Stimulated activated CD8-positive, alpha-beta memory T cell treated with anti-CD3 and anti-CD28 coated beads, Interleukin-15, amount 100 ng/mL, for 24 hours (primary cell): ENCODE measurements at regions not wholly inside any gene's neighbourhood (a gene's known extent, or its start where the extent isn't known, plus 50 kb on each side); places are given as distances from the start of the nearest gene placed in this dataset.

Source experiments
- DNase-seq: peaks from one replicate; pipeline ENCODE4 v3.0.0-alpha.2; 2020; ENCODE audit warnings: low read depth

- no peak for DNase-seq
Observed at GRCh38 chr14:101357559-101358319, 203.6 kb upstream of the DIO3 start.

- no peak for DNase-seq
Observed at GRCh38 chr14:101358320-101359125, 202.8 kb upstream of the DIO3 start.

GRCh38 chr14:101359221-101360053 lies 201.9 kb upstream of the DIO3 start:
- no peak for DNase-seq

DNA sequence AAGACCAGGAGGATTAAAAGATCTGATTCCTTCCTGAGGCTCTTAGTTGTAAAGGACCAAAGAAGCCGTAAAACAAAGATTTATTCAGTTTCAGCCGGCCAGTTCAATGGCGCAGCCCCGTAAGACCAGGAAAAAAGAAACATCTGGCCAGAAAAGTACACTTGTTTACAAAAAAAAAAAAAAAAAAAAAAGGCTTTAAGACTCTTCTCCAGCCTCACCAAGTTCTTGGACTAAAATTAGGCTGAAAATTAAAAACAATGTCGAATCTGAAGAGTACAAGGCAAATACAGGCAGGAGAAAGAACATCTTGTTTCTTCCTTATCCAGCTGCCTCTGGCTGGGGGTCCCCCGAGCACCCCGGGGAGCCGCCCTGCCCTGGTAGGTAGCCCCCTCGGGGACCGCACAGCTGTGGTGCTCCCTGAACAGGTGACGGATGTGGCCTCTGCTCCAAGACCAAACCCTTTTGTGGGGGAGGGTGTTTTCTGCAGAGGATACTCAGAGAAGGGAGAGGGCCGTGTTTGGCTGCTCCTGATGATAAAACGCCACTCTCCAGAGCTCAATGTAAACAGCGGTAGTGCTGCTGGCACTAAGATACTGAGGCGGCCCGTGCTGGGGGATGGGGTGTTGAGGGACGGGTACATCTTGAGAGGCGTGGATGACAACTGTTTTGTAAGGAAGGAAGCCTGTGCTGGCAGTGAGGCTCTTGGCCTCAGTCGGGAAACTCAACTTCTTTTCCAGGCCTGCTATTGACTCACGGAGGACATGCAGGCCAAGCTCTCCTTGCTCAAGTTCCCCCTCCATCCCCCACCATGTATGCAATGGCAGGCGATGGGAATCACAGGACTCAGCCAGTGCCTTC lies 201.0 kb upstream of the DIO3 start:
- no peak for DNase-seq

- DNase-seq = no peak
Observed at GRCh38 chr14:101361044-101361443, 200.3 kb upstream of the DIO3 start.

DNA sequence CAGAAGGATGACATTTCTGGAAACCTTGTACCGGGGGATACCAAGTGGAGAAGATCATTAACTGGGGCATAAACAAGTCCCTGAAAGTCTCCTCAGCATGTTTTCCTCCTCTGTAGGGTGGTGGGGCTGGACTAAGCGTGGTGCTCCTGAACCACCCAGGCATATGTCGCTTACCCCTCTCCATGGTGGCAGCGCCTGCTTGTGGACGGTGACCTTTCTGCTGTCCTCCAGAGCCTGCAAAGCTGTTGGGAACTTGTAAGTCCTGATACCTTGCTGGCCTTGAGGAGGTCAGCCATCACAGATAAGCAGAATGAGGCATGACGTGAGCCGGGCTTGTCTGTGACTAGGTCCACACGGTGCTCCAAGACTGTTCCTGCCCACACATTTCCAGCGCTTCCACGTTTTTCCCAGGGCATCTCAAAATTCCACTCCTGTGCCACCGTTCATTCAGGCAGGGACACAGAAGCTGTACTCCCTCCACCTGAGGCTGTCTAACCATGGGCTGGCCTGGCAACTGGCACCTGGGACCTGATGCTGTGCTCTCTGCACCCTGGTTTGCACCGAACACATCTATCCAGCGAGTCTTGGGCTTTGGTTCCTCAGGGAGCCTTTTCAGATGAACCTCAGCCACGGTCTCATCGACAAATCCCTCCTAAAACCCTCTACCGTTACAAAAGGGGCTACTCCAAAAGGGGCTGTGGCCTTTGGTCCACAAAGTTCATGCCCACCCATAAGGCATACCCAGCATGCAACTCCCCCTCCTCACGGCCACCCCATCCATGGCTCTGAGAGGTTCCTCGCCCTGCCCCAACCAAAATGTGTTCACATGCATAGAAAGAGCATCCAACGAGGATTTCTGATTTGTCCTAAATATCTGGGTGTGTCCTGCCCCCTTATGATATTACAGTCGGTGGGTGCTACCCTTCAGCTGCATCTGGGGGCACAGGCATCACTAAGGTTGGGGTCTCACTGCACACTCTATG lies 199.6 kb upstream of the DIO3 start:
- no peak for DNase-seq

DNA sequence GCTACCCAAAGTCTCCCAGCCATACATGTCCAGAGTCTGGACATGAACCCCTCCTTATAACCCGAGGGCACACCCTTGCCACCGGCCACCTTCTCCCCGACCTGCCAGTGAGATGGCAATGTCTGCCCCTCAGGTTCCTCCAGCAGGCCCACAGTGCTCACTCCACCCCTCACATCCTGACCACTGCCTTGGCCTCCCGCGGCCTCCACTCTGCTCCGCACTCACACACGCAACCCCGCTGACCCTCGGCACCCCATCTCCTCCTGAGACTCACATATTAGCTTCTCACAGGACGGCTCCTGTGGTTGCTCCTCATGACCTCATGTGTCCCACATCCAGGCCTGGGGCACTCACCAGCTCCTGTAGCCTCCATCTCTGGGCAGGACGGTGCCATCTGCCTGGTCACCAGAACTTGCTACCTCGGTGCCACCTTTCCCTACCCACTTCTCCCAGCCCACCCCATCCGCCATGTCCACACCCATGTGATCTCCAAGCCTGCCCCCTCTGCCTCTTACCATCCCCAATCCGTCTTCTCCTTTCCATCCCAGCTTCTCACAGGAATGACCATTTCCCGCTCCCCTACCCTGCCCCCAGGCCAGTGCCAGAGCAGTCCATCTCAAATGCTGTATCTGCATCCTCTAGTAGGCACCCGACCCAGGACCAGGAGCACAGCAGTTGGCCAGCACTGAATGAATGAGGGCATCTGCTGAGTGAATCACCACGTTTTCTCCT lies 198.6 kb upstream of the DIO3 start:
- no peak for DNase-seq

GRCh38 chr14:101363261-101363555 lies 198.1 kb upstream of the DIO3 start:
- no peak for DNase-seq

GRCh38 chr14:101363880-101364391 lies 197.4 kb upstream of the DIO3 start:
- DNase-seq = no peak

- DNase-seq = no peak
Observed at GRCh38 chr14:101364503-101365328, 196.6 kb upstream of the DIO3 start.

GRCh38 chr14:101365329-101366158 lies 195.8 kb upstream of the DIO3 start:
- DNase-seq = no peak

GRCh38 chr14:101367421-101368261 lies 193.7 kb upstream of the DIO3 start:
- DNase-seq = no peak

DNA sequence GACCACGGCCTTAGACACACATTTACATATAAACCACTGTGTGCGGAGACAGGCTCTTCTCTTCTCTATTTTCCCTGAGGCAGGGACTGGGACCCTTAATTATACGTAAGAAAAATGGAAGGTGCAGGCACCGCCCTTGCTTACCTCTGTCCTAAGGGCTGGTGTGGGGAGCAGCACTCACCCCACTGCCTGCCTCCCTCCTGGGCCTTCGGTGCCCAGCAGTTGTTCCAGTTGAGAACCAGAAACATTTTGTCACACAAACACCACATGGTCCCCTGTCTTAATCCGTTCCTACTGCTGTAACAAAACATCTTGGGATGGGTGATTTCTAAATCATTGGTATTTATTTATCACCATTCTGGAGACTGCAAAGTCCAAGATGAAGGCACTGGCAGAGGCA lies 192.7 kb upstream of the DIO3 start:
- no peak for DNase-seq

- no peak for DNase-seq
Observed at GRCh38 chr14:101369194-101369915, 191.9 kb upstream of the DIO3 start.

- no peak for DNase-seq
Observed at GRCh38 chr14:101369916-101370592, 191.2 kb upstream of the DIO3 start.
